ENCODE measurements at regions not wholly inside any gene's neighbourhood (a gene's known extent, or its start where the extent isn't known, plus 50 kb on each side); places are given as distances from the start of the nearest gene placed in this dataset.

DNA sequence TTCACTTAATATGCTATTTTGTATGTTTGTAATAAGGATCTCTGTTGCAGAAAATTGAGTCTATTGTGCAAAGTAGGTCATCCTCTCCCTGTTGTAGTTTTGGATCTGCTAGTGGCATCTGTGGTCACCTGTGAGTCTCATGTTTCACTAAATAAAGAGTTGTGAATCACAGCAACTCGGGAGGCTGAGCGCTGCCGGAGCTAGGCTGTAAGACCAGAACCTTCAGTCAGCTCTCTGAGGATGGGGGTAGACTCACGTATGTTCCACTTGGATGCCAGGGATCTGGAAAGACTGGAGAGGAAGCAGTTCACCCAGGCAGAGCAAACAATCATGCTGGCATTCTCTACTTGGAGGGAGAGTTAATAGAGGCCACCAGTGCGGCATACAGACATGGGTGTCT is 187.3 kb upstream of the FOXA2 start:
- no peaks in the 10 kb centered on the region for H3K9me3 ChIP-seq (ENCODE audit: insufficient read depth, low read length)
- no peak overlapping the region for H3K4me3 ChIP-seq (ENCODE audit: insufficient read depth, low read length, poor library complexity, severe bottlenecking)
- H3K27ac ChIP-seq (ENCODE audit: low read depth, low read length), result no peak overlapping the region
- H3K9ac ChIP-seq (ENCODE audit: low read length), result no peak overlapping the region
- no peaks in the 10 kb centered on the region for H3K9me2 ChIP-seq (replicated peaks; ENCODE audit: insufficient read depth, low read length)
- H3K36me3 ChIP-seq (ENCODE audit: low read length), result no peaks in the 10 kb centered on the region
- H3K27me3 ChIP-seq (ENCODE audit: low read length), result no peaks in the 10 kb centered on the region
- no peaks in the 10 kb centered on the region for H4K20me1 ChIP-seq (ENCODE audit: low read depth, low read length)
- no peak overlapping the region for H2AFZ ChIP-seq (ENCODE audit: low read depth, low read length, severe bottlenecking)
- no peak overlapping the region for H3K4me2 ChIP-seq (ENCODE audit: low read depth, low read length, poor library complexity, severe bottlenecking)
- no peaks in the 10 kb centered on the region for H3F3A ChIP-seq (ENCODE audit: insufficient read depth)
- H3K79me2 ChIP-seq (ENCODE audit: insufficient read depth, low read length), result no peaks in the 10 kb centered on the region
- TF ChIP-seq EZH2phosphoT487 (conservative IDR thresholded peaks at IDR 0.05; ENCODE audit: low read length), result no peak
- TF ChIP-seq, protein P1, sequence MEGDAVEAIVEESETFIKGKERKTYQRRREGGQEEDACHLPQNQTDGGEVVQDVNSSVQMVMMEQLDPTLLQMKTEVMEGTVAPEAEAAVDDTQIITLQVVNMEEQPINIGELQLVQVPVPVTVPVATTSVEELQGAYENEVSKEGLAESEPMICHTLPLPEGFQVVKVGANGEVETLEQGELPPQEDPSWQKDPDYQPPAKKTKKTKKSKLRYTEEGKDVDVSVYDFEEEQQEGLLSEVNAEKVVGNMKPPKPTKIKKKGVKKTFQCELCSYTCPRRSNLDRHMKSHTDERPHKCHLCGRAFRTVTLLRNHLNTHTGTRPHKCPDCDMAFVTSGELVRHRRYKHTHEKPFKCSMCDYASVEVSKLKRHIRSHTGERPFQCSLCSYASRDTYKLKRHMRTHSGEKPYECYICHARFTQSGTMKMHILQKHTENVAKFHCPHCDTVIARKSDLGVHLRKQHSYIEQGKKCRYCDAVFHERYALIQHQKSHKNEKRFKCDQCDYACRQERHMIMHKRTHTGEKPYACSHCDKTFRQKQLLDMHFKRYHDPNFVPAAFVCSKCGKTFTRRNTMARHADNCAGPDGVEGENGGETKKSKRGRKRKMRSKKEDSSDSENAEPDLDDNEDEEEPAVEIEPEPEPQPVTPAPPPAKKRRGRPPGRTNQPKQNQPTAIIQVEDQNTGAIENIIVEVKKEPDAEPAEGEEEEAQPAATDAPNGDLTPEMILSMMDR (IDR thresholded peaks at IDR 0.05; ENCODE audit: insufficient read depth, low read length, poor library complexity, severe bottlenecking), result no peak

DNA sequence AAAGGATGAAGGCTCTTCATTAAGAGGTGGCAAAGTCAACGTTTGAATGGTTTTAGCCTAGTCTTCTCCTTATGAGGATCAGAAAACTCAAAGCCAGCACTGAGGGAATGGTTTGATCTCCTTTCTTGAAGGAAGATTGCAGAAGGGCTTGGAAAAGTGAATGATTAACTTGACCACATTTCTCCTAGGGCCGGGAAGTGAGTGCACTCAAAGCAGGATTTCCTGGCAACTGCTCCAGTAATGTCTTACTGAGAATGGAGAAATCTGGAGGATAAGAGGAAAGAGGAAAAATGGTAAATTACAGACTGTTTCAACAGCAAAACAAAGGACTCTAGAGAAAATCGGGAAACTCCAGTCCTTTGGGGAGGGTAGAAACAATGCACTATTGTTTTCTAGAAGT is 189.0 kb upstream of the FOXA2 start:
- H4K20me1 ChIP-seq (ENCODE audit: low read depth, low read length), result no peaks in the 10 kb centered on the region
- no peaks in the 10 kb centered on the region for H3K9me3 ChIP-seq (ENCODE audit: insufficient read depth, low read length)
- H3K9me2 ChIP-seq (replicated peaks; ENCODE audit: insufficient read depth, low read length), result no peaks in the 10 kb centered on the region
- H3K4me3 ChIP-seq (ENCODE audit: insufficient read depth, low read length, poor library complexity, severe bottlenecking), result no peak overlapping the region
- H3K27ac ChIP-seq (ENCODE audit: low read depth, low read length), result no peak overlapping the region
- no peak overlapping the region for H2AFZ ChIP-seq (ENCODE audit: low read depth, low read length, severe bottlenecking)
- no peaks in the 10 kb centered on the region for H3K36me3 ChIP-seq (ENCODE audit: low read length)
- H3K4me2 ChIP-seq (ENCODE audit: low read depth, low read length, poor library complexity, severe bottlenecking), result no peak overlapping the region
- TF ChIP-seq, protein P1 (IDR thresholded peaks at IDR 0.05; ENCODE audit: insufficient read depth, low read length, poor library complexity, severe bottlenecking), result no peak
- no peak for TF ChIP-seq EZH2phosphoT487 (conservative IDR thresholded peaks at IDR 0.05; ENCODE audit: low read length)
- no peaks in the 10 kb centered on the region for H3K79me2 ChIP-seq (ENCODE audit: insufficient read depth, low read length)
- H3F3A ChIP-seq (ENCODE audit: insufficient read depth), result no peaks in the 10 kb centered on the region
- H3K27me3 ChIP-seq (ENCODE audit: low read length), result no peaks in the 10 kb centered on the region
- no peak overlapping the region for H3K9ac ChIP-seq (ENCODE audit: low read length)

GRCh38 chr20:22775256-22775655 is 190.9 kb upstream of the FOXA2 start:
- Histone ChIP-seq H3K27me3 (ENCODE audit: low read length) (no peaks in the 10 kb centered on the region), H3K36me3 (ENCODE audit: low read length) (no peaks in the 10 kb centered on the region), H2AFZ (ENCODE audit: low read depth, low read length, severe bottlenecking) (no peak overlapping the region), H3F3A (ENCODE audit: insufficient read depth) (no peaks in the 10 kb centered on the region), H3K9ac (ENCODE audit: low read length) (no peak overlapping the region), H3K4me3 (ENCODE audit: insufficient read depth, low read length, poor library complexity, severe bottlenecking) (no peak overlapping the region), H3K9me3 (ENCODE audit: insufficient read depth, low read length) (no peaks in the 10 kb centered on the region), H3K27ac (ENCODE audit: low read depth, low read length) (no peak overlapping the region), H3K4me2 (ENCODE audit: low read depth, low read length, poor library complexity, severe bottlenecking) (no peak overlapping the region), H3K79me2 (ENCODE audit: insufficient read depth, low read length) (no peaks in the 10 kb centered on the region), H4K20me1 (ENCODE audit: low read depth, low read length) (no peaks in the 10 kb centered on the region), H3K9me2 (replicated peaks; ENCODE audit: insufficient read depth, low read length) (no peaks in the 10 kb centered on the region)
- TF ChIP-seq, protein P1 (IDR thresholded peaks at IDR 0.05; ENCODE audit: insufficient read depth, low read length, poor library complexity, severe bottlenecking), result no peak
- TF ChIP-seq EZH2phosphoT487 (conservative IDR thresholded peaks at IDR 0.05; ENCODE audit: low read length), result no peak

Data from SU-DHL-6 (cell line).